PFSK-1 (cell line): ENCODE measurements at regions not wholly inside any gene's neighbourhood (a gene's known extent, or its start where the extent isn't known, plus 50 kb on each side); places are given as distances from the start of the nearest gene placed in this dataset.

Experiments used
- FOXP2 ChIP-seq: optimal IDR thresholded peaks from 2 replicates; pipeline ENCODE3; 2011; ENCODE audit warnings: borderline replicate concordance, control low read depth, inconsistent platforms; ENCODE audit not compliant: insufficient read depth; ENCODE audit errors: extremely low read length, extremely low read depth
- REST ChIP-seq, 2 experiments: IDR thresholded peaks; 2 replicates each; pipeline versions ENCODE4 v1.6.1 to v1.8.0; 2011 to 2012; ENCODE audit warnings: low read depth in 2 of 2, low read length in 2 of 2, control low read depth in 1 of 2, inconsistent platforms in 1 of 2, mild to moderate bottlenecking in 1 of 2, moderate library complexity in 1 of 2; ENCODE audit not compliant: insufficient read depth in 1 of 2
- SIN3A ChIP-seq: IDR thresholded peaks from 2 replicates; pipeline ENCODE4 v1.6.1; 2012; ENCODE audit warnings: mild to moderate bottlenecking, low read length, moderate library complexity, borderline replicate concordance; ENCODE audit not compliant: insufficient read depth

GRCh38 chr6:156691018-156691417 lies 86.2 kb upstream of the ARID1B start:
- TF ChIP-seq REST (IDR thresholded peaks at IDR 0.05; ENCODE audit: insufficient read depth in 1 of 2, low read depth in 2 of 2, low read length in 2 of 2): no peak
- no peak for TF ChIP-seq FOXP2
- TF ChIP-seq SIN3A: no peak
